Epithelial cell of prostate (primary cell): ENCODE measurements at regions not wholly inside any gene's neighbourhood (a gene's known extent, or its start where the extent isn't known, plus 50 kb on each side); places are given as distances from the start of the nearest gene placed in this dataset.

Source experiments
- DNase-seq: peaks from one replicate; pipeline ENCODE4 v3.0.0-alpha.2; 2011; ENCODE audit warnings: low read depth, low spot score
- H3K27ac ChIP-seq: fragments of 450-650 bp; 2 replicates; pipeline ENCODE4 v1.5.1; 2017; ENCODE audit warnings: mild to moderate bottlenecking

DNA sequence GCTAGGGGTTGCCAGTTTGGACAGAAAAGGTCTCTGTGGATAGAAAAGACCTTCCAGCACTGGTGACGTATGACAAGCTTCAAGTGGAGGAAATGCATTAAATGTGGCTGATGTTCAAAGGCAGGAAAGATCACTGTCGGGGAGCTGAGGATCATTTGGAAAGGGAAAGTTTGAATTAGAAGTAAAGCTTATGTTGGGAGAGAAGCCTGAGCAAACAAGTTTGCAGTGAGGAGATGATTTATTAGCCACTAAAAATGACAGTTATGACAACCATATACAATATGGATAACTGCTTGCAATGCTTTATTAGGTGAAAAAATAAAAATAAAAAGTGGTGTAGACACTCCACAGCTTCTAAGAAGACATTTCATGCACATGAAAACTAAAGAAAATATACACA, 135.3 kb upstream of the HS3ST1 start:
- H3K27ac ChIP-seq: no peak overlapping the region

DNA sequence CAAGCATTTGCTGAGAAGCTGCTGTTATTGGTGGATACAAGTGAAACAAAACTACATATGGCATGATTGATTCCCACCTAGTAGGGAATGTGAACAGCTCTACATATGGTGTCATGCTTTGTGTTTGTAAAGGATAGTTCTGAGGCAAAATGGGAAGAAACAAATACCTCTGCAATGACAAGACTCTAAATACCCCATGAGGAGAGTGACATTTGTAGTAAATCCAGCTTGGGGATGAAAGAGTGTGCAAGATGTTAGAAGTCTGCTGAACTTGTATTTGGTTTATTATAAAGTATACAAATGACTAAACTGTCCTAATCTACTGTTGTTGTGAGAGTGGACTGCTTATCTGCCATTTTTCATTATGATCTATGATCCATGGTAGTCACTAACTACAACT, 120.8 kb upstream of the HS3ST1 start:
- H3K27ac ChIP-seq: peak overlapping the region; percentile 85
- no peak for DNase-seq

More for the DNA sequence above, 135.3 kb upstream of the HS3ST1 start:
- no peak for DNase-seq

DNA sequence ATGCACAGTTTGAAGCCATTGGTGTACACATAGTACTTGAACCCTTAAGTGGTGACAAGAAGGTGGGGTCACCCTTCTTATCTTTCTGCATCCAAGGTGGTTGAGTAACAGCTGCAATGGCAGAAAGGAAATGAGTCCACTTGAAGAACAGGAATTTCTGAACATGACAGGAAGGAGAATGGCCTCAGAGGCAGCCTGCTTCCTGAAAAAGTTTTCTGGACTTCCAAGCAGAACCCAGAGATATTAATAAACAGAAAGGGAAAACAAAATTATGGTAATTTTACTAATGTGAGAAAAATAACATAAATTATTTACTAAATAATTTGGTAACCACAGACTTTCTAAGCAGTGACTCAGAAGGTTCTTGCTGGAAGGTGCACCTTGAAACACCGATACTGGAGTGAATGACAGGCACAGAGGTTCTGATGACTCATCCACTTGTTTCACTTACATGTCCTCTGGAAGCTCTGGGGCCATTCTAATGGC, 119.9 kb upstream of the HS3ST1 start:
- peak; percentile 91 for DNase-seq
- peak overlapping the region; percentile 85 for H3K27ac ChIP-seq

DNA sequence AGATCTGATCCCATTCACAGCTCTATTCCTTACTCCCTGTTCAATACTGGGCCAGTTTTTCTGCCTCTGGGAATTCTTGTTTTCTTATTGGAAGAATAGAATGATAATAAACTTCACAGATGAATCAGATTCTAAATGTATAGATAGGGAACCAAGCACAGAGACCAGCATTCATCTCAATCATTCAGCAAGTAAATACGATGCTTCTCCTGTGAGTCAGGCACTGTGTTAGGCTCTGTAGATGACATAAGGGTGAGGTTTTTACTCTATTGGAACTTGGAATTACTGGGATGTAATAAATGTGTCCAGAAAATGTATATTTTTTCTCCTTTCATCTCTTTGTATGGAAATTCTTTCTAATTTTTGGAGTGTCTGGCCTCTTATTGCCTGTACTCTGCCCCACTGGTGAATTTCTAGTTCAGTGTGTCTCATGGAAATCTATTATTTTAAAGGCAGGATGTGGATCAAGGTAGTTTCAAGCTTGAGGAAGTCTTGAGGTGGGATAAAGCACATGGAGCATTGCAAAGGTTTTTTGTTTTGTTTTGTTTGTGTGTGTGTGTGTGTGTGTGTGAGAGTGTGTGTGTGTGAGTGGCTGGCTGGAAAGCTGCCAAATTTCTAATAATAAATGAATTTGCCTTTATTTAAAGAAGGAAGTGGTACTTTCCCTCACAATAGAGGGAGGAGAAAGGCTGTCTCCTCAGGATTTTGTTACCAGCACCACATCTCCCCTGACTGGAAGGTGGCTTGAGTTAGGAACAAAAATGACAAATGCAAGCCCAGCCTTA, 117.9 kb upstream of the HS3ST1 start:
- DNase-seq: no peak
- H3K27ac ChIP-seq: peak overlapping the region; percentile 85

DNA sequence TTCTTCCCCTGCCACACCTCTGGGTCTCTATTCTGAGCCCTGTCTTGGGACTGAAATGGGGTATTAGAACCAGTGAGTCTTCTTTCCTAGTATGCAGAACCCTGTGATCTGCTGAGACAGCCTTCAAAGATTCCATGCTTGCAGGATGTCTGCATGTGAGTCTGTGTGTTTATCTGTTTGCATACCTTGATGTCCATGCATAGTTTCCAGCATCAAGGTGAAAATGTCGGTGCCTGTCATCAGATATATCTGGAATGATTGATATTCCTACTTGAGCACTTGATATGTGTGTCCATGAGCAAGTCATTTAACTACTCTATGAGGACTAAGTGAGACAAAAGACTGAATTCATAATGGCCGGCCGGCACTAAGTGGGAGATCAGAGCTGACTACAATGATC, 117.0 kb upstream of the HS3ST1 start:
- DNase-seq: no peak
- peak overlapping the region; percentile 85 for H3K27ac ChIP-seq

DNA sequence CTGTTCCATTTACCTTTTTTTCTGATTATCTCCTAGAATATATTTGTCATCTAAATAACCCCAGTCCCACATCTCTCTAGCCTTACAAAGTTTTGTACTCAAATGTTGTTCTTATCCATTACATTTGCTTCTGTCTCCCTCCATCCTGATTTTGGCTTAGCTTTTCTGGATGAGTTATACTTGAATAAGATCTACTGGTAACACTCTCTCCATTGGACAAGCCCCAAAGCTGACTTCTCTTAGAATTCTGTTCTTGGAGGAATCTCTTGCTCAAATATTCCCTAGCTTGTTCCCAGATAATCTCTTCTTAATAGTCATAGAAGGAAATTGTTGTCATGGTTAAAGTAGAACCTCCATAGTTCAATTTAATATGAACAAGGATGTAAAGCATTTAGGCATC, 115.5 kb upstream of the HS3ST1 start:
- no peak for DNase-seq
- peak overlapping the region; percentile 77 for H3K27ac ChIP-seq

DNA sequence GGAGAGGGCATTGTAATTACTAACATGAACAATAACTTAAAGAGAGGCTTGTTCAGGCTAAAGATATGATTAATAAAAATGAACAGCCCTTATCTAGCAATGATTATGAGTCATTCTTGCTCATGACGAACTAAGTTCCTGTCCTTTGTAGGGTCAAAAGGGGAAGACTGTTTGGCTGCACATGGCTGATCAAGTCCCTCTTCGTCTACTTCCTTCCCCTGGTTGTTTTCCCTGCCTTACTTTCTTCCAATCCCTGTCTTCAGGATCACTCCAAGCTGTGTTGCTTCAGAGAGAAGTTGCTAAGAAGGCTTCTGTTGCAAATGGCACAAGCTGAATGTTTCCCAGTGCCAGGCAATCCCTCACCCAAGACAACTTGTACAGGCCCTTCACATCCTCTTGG, 115.0 kb upstream of the HS3ST1 start:
- peak; percentile 49 for DNase-seq
- H3K27ac ChIP-seq: peak overlapping the region; percentile 77

DNA sequence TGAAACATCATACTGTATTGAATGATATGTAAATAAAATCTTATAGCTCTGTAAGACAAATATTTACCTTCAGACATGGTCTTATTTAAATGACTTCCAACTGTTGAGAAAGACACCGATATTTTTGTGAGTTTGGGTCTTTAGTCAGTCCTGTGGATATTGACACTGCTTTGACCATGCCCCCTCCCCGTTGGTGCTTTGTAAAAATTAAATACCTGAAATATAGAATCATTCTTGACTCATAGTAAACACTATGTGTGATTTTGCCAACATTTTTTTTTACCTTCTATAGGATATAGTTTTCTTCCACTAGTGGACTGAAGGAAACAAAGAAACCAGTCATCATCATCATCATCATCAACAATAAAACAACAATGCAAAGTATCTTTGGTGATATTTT, 114.3 kb upstream of the HS3ST1 start:
- H3K27ac ChIP-seq: peak overlapping the region; percentile 77
- DNase-seq: no peak

DNA sequence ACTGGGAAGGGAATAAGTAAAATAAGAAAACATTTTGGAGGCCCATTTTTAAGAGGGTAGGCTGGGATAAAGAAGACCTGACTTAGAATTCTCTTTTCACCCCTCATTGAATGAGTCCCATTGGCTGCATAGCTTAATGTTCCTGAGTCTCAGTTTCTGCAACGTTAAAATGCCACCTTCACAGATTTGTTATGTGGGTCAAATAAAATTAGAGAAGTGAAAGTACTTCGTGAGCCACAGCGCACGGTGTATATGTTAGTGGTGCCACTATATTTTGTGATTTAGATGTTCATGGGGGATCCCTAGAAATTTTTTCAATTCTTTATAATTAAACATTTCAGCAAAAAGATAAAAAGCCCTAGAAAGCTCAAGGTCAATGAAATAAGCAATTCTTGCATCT, 109.2 kb upstream of the HS3ST1 start:
- no peak overlapping the region for H3K27ac ChIP-seq
- DNase-seq: no peak

DNA sequence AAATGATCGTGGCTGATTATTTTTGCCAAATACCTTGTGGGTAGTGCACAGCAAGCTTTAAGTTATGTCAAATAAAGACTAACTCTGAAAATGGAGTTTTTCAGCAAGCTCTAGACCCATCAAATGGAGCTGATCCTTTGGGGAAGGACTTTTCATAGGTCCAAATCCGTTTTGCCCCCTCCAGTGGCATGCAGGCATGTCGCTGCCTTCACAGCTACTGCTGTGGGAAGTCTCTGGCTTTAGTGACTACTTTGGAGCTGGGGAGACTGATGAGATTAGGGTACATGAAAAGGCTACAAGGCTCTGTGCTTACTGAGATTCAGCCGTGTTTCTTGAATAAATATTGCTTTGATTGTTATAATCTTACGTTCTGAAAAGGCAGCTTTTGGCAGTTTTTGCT, 106.6 kb upstream of the HS3ST1 start:
- no peak overlapping the region for H3K27ac ChIP-seq
- DNase-seq: no peak

DNA sequence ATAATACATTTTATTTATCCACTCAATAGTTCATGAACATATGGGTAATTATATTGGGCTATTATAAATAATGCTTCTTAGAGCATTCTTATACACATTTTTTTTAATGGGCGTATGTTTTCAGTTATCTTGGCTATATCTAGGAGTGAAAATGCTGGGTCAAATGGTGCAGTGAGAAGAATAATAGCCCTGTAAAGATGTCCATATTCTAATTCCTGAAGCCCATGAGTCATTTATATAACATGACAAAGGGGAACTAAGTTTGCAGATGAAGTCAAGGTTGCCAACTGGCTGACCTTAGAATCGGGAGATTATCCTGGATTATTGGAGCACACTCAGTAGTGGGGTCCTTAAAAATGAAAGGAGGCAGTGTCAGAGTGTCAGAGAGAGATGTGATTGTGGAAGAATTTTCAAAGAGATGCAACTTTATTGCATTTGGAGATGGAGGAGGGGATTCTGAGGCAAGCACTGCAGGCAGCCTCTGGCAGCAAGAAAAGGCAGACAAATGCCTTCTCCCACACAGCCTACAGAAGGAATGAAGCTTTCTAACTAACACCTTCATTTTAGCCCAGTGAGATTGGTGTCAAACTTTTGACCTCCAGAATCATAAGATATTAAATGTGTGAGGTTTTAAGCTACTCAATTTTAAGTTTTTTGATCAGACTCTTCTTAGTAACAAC, 106.1 kb upstream of the HS3ST1 start:
- H3K27ac ChIP-seq: no peak overlapping the region
- DNase-seq: no peak

DNA sequence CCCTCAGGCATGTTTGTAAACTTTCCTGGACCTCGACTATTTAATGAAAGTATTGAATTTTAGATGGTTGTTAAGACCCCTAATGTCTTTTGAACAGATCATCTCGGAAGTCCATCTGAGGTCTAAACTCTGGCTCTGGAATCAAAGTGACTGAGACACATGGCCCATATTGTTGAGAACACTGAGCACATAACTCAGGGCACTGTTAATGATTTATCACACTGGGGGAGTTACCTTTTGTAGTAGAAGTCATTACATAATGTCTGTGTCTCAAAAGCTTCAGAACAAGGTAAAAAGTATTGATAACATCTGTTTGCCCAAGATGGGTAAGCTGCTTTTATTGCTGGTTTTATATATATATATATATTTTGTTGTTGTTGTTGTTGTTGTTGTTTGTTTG, 103.4 kb upstream of the HS3ST1 start:
- DNase-seq: no peak
- no peak overlapping the region for H3K27ac ChIP-seq

DNA sequence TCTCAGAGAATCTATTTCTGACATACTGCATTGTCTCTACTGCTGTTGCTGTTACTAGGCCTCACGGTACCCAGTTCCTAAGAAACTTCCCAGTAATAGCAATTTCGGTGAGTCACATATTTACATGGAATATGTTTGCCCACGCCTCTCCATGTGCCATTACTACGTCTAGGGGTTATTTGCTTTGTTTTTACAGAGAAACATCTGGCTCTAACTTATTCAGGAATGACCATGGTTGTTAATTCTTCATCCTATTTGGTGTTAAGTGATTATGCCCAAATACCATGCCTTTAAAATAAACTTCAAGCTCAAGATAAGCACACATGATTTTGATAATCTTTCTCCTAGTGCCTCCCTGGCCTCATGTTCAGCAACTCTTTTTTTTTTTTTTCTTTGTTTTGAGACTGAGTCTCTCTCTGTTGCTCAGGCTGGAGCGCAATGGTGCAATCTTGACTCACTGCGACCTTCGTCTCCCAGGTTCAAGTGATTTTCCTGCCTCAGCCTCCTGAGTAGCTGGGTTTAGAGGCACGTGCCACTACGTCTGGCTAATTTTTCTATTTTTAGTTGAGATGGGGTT, 101.0 kb upstream of the HS3ST1 start:
- no peak for DNase-seq

DNA sequence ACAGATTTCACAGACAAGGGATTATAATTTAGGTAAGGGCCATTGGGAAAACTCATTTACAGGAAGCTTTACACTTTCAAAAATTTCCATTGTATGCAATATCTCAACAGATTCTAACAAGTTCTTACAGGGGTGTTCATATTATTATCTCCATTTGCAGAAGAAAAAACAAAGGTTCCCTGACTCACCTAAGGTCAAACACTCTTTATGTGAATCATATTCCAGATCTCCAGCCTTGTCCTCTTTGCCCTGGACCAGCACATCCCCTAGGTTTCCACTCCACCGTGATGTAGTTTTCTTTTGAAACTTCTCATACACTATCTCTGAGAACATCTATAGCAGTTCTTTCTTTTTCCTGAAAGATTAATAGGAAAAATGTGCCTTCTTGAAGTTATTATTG, 96.4 kb upstream of the HS3ST1 start:
- no peak for DNase-seq
- peak overlapping the region; percentile 43 for H3K27ac ChIP-seq

More for the DNA sequence above, 101.0 kb upstream of the HS3ST1 start:
- peak overlapping the region; percentile 5 for H3K27ac ChIP-seq

DNA sequence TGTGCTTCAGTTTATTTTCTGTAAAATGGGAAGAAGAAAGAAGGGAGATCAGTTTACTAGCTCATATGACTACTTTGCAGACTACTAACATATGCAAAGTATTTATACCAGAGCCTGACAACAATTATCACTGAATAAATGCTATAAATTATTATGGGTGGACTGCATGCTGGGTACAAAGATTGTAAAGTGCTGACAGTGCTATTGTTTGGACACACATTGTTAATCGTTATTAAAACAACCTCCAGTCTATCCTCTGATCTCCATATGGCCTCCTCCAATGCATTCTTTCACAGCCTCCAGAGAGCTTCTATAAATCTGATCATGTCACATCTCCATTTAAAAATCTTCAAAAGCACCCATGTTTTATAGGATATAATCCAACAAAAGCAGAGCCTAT, 90.1 kb upstream of the HS3ST1 start:
- H3K27ac ChIP-seq: no peak overlapping the region
- DNase-seq: no peak

DNA sequence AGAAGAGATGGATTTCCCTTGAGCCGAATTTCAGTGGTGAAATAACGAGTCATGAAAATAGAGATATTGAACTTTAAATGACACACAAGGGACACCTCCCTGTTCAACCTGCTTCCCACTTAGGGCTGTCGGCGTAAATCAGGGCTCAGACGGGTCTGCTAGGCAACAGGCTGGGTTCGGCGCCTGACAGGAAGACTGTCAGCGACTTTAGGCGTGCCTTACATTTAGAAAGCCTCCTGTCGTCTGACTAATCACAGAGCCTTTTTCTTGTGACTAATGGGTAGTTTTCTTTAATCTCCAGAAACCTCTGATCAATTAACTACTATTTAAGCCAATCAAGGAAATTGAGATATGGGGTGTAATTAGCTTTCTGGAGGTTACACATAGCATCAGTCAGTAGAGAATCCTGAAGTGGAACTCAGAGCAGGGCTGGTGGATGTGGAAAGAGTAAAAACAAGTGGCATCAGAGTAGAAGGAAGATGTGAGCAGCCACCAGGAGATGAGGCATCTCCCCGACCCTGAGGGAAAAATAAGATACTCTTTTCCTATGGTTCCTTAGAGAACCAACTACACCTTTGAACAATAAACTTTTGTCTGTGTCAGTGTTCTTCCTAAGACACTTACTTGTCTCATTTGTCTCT, 86.2 kb upstream of the HS3ST1 start:
- DNase-seq: no peak
- no peak overlapping the region for H3K27ac ChIP-seq

DNA sequence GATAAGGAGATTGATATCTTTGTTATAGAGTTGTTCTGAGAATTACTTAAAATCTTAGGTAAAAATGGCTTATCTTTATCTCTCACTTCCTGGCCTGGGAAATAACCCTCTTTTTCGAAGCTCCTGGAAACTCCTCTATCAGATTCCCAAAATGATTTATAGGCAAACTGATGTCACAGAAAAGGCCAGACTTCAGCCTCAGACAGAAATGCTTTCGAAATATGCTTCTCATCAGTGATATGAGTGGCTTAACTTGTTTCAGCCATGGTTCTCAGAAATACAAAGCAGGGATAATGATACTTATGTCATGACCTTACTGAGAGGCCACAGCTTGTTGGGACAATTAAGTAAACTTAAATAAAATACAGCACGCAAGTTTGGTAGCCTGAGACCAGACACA, 85.3 kb upstream of the HS3ST1 start:
- H3K27ac ChIP-seq: no peak overlapping the region
- no peak for DNase-seq

DNA sequence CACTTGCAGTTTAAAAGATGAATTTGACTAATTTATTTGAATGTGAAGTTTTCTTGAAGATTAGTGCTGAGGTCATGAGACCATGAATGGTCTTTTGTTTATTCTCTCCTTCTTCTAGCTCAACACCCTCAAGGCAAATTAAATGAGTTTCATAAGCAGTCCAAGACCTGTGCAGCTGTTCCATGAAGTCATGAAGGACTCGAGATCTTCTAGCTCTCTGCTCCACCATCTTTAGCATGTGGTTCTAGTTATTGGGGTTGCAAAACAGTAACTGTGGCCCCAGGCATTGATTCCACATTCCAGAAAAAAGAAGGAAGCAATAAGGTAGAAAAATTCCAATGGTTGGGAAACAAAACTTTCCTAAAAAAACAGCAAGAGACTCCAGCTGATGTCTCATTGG, 84.2 kb upstream of the HS3ST1 start:
- no peak overlapping the region for H3K27ac ChIP-seq
- no peak for DNase-seq

DNA sequence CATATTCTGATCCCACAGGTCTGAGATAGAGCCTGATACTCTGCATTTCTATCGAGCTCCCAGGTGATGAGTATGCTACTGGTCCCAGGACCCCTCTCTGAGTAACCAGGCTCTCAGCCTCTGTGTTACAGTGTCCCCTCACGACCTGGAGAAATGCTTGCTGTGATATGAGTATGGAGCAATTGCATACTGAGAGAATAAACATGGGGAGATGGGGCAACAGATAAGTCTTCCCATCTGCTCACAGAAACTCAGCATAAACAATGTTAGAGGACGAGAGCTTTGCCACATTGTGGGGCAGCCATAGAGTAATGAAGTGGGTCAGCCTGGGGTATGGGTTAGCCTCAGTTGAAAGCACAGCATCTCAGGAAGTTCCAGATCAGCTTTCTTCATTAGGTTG, 82.6 kb upstream of the HS3ST1 start:
- no peak overlapping the region for H3K27ac ChIP-seq
- DNase-seq: no peak

DNA sequence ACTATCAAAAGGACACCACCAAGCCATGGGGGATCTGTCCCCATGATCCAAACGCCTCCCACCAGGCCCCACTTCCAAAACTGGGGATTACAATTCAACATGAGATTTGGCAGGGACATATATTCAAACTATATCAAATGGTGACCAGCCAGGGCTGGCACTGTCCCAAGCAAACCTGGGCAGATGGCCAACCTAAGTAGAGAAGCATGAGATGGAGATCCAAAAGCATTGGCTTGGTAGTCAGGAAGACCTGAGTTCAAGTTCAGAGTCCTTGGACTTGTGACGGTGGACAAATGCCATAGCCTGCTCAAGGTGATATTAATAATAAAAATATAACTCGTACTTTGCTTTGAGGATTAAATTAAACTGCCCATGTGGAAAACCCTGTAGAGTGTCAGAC, 79.2 kb upstream of the HS3ST1 start:
- no peak for DNase-seq
- H3K27ac ChIP-seq: no peak overlapping the region

DNA sequence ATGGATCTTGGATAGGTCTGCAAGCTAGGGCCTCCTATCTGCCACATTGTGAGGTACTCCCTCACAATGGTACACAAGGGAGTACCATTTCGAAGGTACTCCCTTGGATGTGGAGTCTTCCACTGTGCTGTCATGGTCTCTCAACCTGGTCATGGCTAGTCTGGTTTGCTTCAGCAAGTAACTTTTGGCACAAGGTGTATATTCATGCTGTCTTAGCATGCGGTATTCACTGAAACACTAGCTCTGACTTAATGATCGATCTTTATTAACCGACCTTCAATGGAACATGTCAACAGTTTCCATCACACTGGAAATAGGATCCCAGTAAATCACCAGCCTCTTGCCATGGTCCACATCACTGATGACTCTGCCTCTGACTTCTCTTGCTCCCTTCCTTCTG, 77.5 kb upstream of the HS3ST1 start:
- H3K27ac ChIP-seq: peak overlapping the region; percentile 89
- DNase-seq: no peak
